Renal cortical epithelial cell (primary cell): ENCODE measurements at regions not wholly inside any gene's neighbourhood (a gene's known extent, or its start where the extent isn't known, plus 50 kb on each side); places are given as distances from the start of the nearest gene placed in this dataset.
"Not testable (repeated sequence)": the region's sequence is repeated elsewhere in the genome, so short reads cannot be mapped to it uniquely, and the experiment has no call there.

Experiments used
- DNase-seq: peaks from one replicate; pipeline ENCODE4 v3.0.0-alpha.2; 2011; ENCODE audit warnings: low read depth

DNA sequence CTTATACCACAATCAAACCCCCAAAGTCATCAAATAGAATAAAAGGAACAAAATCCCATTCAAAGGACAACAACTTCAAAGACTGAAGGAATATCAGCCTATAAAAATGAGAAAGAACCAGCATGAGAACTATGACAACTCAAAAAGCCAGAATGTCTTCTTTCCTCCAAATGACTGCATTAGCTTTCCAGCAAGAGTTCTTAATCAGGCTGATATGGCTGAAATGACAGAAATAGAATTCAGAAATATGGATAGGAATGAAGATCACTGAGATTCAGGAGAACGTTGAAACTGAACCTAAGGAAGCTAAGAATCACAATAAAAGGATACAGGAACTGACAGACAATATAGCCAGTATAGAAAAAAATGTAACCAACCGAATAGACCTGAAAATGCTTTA is 109.5 kb downstream of the SINHCAF start:
- DNase-seq = no peak

DNA sequence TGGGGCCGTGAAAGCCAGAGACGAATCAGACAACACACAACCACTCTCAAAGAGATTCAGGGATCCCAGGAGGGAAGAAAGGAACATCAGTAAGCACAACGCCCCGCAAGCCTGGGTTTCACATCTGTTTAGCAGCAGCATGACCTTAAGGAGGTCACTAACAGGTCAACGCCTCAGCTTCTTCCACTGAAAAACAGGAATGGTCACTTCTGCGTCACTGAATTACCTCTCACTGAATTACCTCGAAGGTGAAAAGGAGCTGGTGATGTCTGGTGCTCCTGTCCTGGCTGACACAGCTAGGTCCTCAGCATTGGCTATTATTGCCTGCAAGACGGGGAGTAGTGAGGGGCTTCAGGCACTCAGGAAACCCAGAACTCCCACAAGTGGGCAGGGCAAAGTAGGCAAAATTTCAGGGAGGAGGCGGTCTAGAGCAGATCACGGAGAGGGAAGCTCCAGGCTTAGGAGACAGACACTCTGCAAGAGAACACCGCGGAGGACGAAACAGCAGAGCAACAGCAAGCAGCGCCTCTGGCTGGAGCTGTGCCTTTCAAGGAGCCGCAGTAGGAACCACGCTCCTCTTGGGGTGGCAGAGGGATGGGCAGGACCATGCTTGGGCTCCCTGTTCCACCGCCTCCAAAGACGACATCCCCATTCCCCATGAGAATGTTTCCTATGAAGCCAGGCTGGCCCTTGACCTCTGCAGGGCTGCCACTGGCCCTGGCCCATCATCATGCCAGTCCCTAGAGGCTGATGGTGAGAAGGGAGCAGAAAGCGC is 108.4 kb downstream of the SINHCAF start:
- no peak for DNase-seq

DNA sequence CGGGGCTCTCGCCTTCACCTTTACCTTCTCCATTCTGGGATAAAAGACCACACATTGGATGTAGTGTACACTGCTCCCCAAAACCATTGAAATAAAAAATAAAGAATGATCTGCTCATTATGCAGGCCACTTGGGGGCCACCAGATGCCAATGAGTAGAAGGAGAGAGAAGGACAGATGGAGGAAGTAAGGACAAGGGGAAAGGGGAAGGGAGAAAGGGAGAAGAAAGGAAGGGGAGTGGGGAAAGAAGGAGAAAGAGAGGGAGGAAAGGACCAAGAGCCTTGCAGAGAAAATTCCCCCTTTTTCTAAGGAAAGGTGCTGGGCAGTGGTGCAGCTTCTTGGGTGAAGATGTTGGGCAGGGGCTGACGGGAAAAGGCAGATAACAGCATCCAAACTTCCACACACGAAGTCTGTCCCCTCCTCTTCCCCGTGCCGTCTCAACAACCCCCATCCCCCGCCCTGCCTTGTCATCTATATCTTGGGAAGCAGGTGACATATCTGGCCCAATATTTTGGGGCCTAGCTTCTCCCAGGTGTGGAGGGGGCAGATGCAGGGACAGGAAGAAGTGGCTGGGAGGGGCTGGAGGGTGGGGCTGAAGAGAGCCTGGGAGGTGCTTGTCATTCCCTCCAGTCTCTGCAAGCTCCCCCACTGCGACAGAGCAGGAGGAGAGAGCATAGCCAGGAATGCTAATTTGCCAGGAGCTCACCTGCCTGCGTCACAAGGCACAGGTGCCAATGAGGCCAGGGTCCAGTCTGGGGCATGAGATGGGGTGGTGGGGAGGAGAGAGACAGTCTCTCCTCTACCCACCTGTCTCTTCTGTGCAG is 107.5 kb downstream of the SINHCAF start:
- no peak for DNase-seq

DNA sequence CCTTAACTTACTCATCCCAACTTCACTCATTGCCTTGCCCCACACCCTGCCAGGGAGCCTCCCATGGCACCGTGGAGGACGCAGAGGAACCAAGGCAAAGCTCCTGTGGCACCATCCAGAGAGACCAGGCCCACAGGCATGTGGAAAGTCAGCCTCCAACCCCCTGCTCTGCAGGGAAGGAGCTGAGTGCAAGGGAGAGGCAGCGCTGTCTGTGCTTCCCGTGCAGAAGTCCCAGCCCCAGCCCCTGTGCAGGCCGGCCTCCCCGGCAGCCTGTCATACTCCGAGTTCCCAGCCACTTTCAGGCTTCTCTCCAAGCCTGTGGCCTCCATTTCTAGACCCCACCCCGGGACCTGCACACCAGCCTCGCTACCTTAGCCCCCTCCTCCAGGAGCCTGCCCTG is 106.4 kb downstream of the SINHCAF start:
- DNase-seq = no peak

DNA sequence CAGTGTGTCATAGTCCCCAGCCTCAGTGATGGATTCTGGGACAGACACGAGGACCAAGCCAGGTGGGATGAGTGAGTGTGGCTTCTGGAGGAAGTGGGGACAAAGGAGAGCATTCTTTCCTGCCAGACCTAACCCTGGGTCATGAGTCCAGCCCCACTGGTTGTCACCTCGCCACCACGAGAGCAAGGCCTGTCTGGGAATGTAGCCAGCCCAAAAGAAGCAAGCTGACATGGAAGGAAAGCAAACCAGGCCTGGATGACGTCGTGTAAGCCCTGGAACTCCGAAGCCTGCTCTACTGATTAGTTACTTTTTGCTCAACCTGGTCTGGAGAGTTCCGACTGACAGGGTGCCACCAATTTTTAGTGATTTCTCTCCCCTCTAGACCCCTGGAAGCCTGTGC is 105.9 kb downstream of the SINHCAF start:
- no peak for DNase-seq

DNA sequence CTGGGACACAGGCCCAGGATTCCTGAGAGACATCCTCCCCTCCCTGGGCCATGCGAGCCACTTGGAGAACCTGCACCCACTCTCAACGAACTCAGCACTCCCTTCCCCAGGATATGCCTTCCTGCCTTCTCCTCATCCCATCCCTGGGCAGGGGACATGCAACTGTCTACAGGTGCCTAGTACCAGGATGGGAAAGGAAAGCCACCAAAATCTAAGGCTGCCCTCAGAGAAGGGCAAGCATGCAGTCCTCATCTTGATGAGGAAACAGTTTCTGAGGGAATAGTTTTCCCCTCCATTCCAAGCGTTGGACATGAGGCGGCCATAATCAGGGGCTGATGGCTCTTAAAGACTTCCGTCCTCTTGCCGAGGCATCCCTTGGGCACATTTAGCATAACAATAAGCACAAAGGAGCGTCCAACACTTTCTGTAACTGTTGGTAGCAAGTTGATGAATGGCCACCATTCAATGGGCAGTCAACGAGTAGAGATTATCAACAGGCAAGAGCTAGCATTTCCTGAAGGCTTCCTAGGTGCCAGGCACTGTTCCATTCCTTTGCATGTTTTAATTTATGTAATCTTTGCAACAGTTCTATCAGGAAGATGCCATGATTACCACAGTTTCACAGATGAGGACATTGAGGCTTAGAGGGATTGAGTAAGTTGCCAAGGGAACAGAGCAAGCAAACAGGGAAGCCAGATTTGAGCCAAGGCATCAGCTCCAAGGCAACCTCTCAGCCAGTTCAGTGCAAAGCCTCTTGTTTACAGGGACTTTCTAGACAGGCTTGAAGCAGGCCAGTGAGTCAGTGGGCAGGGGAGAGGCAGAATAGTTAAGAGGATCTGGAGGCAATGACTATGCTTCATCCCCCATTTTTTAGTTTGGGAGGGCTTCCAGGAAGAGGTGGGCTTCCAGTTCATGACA is 105.1 kb downstream of the SINHCAF start:
- DNase-seq = peak; percentile 36

DNA sequence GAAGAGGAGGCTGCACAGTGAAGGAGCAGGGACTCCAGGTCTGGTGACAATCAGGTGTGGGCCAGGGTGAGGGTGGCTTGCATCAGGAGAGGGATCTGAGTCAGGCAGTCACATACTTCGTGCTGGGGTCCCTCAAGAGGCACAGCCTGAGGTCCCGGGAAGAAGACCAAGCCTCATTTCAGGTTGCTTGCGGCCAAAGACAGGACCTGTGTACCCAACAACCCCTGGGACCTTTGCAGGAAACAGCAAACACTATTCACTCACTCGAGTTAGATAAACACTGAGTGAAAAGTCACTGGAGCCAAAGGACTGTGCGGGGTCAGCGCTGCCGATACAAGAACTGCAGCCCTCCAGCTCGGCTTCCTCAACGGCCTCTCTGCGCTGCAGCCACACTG is 104.4 kb downstream of the SINHCAF start:
- DNase-seq = no peak

DNA sequence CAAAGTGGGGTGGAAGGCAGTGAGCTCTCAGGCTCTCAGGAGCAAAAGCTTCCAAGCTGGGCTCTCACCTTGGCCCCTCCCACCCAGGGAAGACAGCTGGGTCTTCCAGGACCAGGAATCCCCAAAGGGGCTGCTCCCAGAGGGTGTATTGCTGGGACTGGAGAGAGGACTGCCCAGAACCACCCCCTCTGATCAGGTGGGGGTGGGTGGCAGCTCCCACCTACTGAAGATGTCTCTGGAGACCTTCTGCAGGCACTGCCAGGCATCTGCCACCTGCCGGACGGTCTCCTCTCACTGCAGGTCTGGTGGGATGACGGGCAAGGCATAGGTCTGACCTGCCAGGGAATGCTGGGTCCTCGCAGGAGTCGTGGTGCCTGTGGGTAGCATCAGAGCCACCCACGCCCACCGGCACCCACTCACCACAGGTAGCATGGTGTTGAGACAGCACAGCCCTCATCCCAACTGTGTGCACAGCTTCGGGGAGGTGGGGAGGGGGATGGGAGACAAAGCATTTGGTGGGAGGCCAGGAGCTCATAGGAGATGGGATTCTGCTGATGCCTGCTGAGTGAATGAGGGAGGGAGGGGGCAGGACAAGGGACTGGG is 103.2 kb downstream of the SINHCAF start:
- no peak for DNase-seq

DNA sequence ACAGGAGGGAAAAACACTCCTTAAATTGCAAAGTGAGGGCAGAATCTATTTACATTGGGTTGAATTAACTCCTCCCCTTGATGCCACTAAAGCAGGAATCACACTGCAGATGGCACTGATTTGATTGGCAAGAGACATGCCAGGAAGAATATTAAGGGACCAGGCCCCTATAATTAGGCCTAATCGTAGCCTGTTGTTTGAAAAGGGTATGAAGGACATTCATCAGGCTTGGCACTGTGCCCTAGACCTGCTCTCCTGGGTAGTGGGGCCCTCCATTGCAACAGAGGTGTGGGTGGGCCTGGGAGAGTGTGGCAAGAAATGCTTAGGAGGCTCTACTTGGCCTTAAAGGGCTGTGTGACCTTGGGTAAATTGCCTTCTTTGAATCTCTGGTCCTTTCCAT is 102.3 kb downstream of the SINHCAF start:
- DNase-seq = not testable (repeated sequence)

DNA sequence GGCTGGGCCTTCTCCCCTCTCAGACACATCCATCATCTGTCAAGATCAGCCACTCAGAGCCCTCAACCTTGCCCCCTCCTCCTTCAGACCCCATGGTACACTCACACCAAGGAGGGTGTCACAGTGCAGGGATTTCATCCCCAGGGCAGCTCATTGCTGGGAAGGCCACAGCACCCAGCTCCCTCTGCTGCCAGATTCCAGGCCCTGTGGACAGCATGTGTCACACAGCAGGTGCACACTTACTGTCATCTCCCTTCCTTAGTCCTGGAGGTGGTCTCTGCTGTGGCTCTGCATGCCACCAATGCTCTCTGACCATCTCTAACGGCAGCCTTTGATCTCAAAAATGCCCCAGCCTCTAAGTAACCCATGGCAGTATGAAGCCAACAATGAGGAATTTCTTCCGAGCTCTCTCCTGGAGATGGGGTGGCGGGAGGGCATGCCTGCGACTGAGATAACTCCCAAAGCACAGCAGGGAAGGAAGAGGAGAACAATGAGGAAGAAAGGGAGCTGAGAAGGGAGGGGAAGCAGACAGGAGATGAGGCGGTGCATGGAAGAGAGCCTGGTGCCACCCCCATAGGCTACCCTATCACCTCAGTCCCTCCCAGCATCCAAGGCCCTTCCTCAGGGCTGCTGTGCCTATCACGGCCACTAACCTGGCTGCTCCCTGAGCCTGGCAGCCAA is 101.0 kb downstream of the SINHCAF start:
- no peak for DNase-seq

DNA sequence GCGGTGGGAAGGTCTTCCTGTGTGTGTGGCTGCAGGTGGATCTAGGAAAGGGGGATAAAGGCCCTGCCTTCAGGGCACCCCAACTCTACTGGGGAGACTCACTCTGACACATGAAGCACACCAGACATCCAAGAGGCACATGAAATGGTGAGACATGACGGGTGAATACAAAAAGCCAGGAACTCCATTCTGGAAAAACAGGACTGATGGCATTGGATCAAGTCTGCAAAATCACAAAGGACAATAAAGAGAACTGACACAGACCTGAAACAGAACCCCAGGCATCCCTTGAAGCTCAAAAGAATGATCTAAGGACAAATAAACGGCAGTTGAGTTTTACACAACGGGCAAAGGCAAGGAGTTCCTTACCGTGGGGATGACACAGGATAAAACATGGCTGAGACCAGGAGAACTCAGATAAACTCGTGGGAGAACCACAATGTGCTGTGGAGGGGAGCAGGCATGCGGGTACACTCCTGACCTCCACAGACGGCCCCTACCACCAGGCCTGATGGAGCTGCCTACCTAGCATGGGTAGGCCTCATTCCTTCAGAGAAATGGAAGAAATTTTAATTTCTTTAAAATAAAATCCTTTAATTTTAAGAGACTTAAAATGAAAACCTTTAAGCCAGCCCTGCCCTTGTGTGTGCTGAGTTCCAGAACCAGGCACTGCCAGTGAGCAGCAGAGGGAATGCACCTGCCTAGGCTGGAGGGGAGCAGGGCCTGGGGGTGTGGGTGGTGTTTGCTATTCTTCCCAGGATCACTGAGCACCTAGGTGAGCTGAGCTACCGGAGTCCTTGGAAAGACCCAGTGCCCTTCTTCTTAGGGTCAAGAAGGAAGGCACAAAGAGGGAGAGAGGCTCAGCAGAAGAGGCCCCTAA is 100.1 kb downstream of the SINHCAF start:
- DNase-seq = no peak

DNA sequence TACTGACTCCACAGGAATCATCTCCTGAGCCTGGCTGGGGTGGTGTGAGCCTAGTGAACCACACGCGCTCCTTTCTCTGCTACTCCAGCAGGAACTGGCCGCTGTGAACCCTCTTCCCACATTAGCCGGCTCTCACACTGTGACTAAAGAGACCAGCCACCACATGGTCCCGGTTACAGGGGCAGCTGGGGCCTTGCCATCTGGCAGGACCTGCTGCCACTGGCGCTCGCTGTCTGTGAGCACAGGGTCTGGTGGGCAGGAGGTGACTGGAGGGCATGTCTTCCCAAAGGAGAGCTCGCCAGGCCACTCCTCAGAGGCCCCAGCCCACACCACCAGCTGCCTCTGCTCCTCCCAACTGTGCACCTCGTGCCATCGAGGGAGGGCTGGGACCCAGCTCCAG is 99.3 kb downstream of the SINHCAF start:
- no peak for DNase-seq

DNA sequence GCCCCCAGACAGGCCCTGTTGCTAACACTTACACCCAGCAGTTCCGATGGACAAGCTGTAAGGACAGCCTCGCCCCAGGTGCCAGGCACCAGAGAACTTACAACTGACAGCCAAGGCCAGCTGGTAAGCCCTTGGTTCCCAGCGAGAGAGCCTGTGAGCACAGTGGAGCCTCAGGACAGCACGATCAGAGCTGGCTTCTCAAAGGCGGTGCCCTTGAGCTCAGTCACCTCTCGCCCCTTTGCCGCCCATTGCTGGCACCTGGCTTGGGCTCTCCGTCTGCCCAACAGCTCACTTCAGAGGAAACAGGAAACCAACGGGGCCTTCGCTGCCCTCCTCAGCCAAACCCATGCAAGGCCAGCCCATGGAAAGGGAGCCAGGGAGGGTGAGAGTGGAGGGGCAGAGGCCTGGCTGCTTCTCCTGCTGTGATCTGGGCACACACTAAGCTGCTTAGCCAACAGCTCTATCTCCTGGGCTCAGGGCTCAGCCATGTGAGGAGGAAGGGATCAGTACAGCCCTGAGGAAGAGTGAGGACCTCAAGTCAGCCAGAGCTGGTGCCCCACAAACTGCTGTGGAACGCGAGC is 98.5 kb downstream of the SINHCAF start:
- no peak for DNase-seq

DNA sequence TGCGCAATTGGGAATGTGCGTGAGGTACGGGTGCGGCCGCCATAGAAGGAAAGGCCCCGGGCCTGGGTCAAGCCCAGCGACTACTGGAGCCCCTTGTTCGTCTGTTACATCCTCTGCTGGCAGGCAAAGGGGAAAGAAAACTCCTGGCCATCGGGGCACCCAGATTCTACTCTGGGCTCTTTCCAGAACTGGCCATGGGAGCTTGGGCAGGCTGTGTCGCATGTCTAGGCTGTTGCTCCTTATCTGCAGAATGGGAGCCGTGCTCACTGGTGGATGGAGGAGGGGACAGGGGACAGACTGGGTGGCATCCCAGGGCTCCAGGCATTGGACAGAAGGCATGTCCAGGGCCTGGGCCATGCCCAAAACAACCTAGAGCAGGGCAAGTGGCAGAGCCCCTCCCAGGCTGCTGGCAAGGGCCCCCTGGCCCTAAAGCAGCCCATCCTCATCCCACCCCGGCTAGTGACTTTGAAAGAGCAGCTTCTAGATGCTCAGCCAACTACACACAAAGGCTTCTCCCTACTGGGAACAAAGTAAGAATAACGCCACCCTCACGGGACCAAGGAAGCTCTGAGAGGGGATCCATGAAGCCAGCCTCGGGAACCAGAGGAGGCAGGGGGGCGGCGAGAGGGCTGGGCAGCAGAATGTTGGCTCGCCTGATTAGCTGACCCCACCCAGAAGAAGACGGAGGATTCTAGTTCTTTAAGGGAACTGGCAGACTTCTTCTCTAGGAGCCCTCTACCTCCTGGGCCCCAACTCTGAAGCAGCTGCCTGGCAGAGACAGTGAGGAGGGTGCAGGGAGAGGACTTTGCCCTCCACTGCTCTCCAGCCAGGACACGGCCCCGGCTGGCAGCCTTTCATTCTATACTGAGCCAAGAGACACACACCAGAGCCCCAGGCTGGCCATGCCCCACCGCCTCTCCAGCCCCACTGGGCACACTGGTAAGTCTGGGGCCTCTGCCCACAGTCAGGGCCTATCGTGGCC is 96.8 kb downstream of the SINHCAF start:
- DNase-seq = peak; percentile 56

DNA sequence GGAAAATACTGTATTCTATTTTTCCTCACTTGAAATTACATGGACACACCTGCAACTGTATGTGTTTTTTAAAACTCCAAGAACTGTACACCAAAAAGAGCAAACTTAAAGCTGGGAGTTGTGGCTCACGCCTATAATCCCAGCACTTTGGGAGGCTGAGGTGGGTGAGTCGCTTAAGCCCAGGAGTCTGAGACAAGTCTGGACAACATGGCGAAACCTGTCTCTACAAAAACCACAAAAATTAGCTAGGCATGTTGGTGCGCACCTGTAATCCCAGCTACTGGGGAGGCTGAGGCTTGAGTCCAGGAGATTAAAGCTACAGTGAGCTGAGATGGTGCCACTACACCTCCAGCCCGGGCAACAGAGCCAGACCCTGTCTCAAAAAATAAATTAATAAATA is 95.9 kb downstream of the SINHCAF start:
- no peak for DNase-seq
